PC-9 (cell line): ENCODE measurements at regions not wholly inside any gene's neighbourhood (a gene's known extent, or its start where the extent isn't known, plus 50 kb on each side); places are given as distances from the start of the nearest gene placed in this dataset.

Experiments
- CTCF ChIP-seq: fragments of 200-600 bp; sonication (generic); conservative IDR thresholded peaks from 2 replicates; pipeline ENCODE4 v1.6.1; 2017; ENCODE audit warnings: mixed run types, antibody characterized with exemption, mild to moderate bottlenecking, moderate library complexity
- EZH2 ChIP-seq: fragments of 200-600 bp; sonication (generic); IDR thresholded peaks from 2 replicates; pipeline ENCODE4 v1.8.0; 2017; ENCODE audit warnings: antibody characterized with exemption, low read depth

- TF ChIP-seq CTCF: no peak
- no peak for TF ChIP-seq EZH2
These were observed 79.5 kb upstream of the IL12B start for GRCh38 chr5:159409801-159410200.
